Fibroblast of lung (primary cell): ENCODE measurements at regions not wholly inside any gene's neighbourhood (a gene's known extent, or its start where the extent isn't known, plus 50 kb on each side); places are given as distances from the start of the nearest gene placed in this dataset.

Source experiments
- DNase-seq, 2 donors: peaks; one replicate each; pipeline versions ENCODE4 v3.0.0 to v3.0.0-alpha.2; 2010; ENCODE audit warnings: low read depth in 2 of 2
- H2AFZ ChIP-seq: 2 replicates; pipeline ENCODE4 v1.5.1; 2012; ENCODE audit warnings: low read length, control low read depth, inconsistent platforms
- H3K27ac ChIP-seq: 2 replicates; pipeline ENCODE4 v1.5.1; 2011; ENCODE audit warnings: low read length, control low read depth; ENCODE audit not compliant: insufficient read depth
- H3K27me3 ChIP-seq: 2 replicates; pipeline ENCODE4 v1.5.1; 2011; ENCODE audit warnings: mild to moderate bottlenecking, low read length; ENCODE audit not compliant: control insufficient read depth, insufficient read depth
- H3K36me3 ChIP-seq: 2 replicates; pipeline ENCODE4 v1.5.1; 2011; ENCODE audit warnings: low read length; ENCODE audit not compliant: control insufficient read depth, insufficient read depth
- H3K4me1 ChIP-seq: 2 replicates; pipeline ENCODE4 v1.5.1; 2011; ENCODE audit warnings: low read length; ENCODE audit not compliant: control insufficient read depth, insufficient read depth; ENCODE audit errors: extremely low read depth
- H3K4me2 ChIP-seq: 2 replicates; pipeline ENCODE4 v1.5.1; 2011; ENCODE audit warnings: low read length, control low read depth; ENCODE audit not compliant: insufficient read depth; ENCODE audit errors: extremely low read depth
- H3K4me3 ChIP-seq, 4 experiments: fragments of 200-600 bp in 1 of 4; sonication (generic) in 1 of 4; replicated peaks in 1 of 4; 2 replicates each; pipeline ENCODE4 v1.5.1; 2011 to 2016; ENCODE audit warnings: low read length in 4 of 4, low read depth in 3 of 4, mild to moderate bottlenecking in 3 of 4, control low read depth in 2 of 4, inconsistent platforms in 1 of 4, mixed read lengths in 1 of 4; ENCODE audit not compliant: insufficient read depth in 1 of 4; ENCODE audit errors: control extremely low read depth in 1 of 4
- H3K79me2 ChIP-seq: 2 replicates; pipeline ENCODE4 v1.5.1; 2012; ENCODE audit warnings: mild to moderate bottlenecking, low read length, inconsistent platforms; ENCODE audit not compliant: control insufficient read depth, insufficient read depth
- H3K9ac ChIP-seq: 2 replicates; pipeline ENCODE4 v1.5.1; 2011; ENCODE audit warnings: mild to moderate bottlenecking, low read length, control low read depth; ENCODE audit not compliant: insufficient read depth
- H3K9me3 ChIP-seq: 2 replicates; pipeline ENCODE4 v1.5.1; 2012; ENCODE audit warnings: low read depth, low read length; ENCODE audit not compliant: control insufficient read depth, insufficient read depth
- H4K20me1 ChIP-seq: 2 replicates; pipeline ENCODE4 v1.5.1; 2011; ENCODE audit warnings: low read length; ENCODE audit not compliant: control insufficient read depth, insufficient read depth; ENCODE audit errors: extremely low read depth
- CTCF ChIP-seq, 2 donors: IDR thresholded peaks in 1 of 2; conservative IDR thresholded peaks in 1 of 2; 1 replicate in 1 of 2; 2 replicates in 1 of 2; pipeline ENCODE4 v1.5.1; 2011 to 2012; ENCODE audit warnings: low read length in 2 of 2, control low read depth in 1 of 2, inconsistent platforms in 1 of 2, low read depth in 1 of 2, mild to moderate bottlenecking in 1 of 2
- EZH2 ChIP-seq: IDR thresholded peaks from 2 replicates; pipeline ENCODE4 v1.5.1; 2012; ENCODE audit warnings: low read length, control low read depth, mild to moderate bottlenecking; ENCODE audit errors: missing control alignments

GRCh38 chr13:108574856-108575255 is 54.6 kb upstream of the MYO16 start:
- no peak for DNase-seq
- H3K4me2 ChIP-seq, result no peak overlapping the region
- H3K36me3 ChIP-seq, result no peaks in the 10 kb centered on the region
- no peaks in the 10 kb centered on the region for H4K20me1 ChIP-seq
- no peak overlapping the region for H3K9ac ChIP-seq
- H3K27ac ChIP-seq, result no peak overlapping the region
- no peaks in the 10 kb centered on the region for H3K4me1 ChIP-seq
- no peaks in the 10 kb centered on the region for H3K27me3 ChIP-seq
- no peak for TF ChIP-seq EZH2
- no peak for TF ChIP-seq CTCF (conservative IDR thresholded peaks at IDR 0.05 in 1 of 2, IDR thresholded peaks at IDR 0.05 in 1 of 2; ENCODE audit: low read depth in 1 of 2, low read length in 2 of 2)
- no peak overlapping the region for H2AFZ ChIP-seq
- no peaks in the 10 kb centered on the region for H3K9me3 ChIP-seq
- H3K79me2 ChIP-seq, result no peaks in the 10 kb centered on the region
- no peak overlapping the region for H3K4me3 ChIP-seq

- Histone ChIP-seq H3K9ac (no peak overlapping the region), H3K9me3 (no peaks in the 10 kb centered on the region), H3K4me3 (no peak overlapping the region), H3K4me2 (no peak overlapping the region), H2AFZ (no peak overlapping the region), H3K27ac (no peak overlapping the region), H3K4me1 (no peaks in the 10 kb centered on the region), H3K27me3 (no peaks in the 10 kb centered on the region), H4K20me1 (no peaks in the 10 kb centered on the region), H3K79me2 (no peaks in the 10 kb centered on the region), H3K36me3 (no peaks in the 10 kb centered on the region)
- no peak for DNase-seq
- no peak for TF ChIP-seq EZH2
- no peak for TF ChIP-seq CTCF (conservative IDR thresholded peaks at IDR 0.05 in 1 of 2, IDR thresholded peaks at IDR 0.05 in 1 of 2; ENCODE audit: low read depth in 1 of 2, low read length in 2 of 2)
These were observed 54.0 kb upstream of the MYO16 start for GRCh38 chr13:108575430-108575829.
